ENCODE measurements at regions not wholly inside any gene's neighbourhood (a gene's known extent, or its start where the extent isn't known, plus 50 kb on each side); places are given as distances from the start of the nearest gene placed in this dataset.
"Not testable (repeated sequence)": the region's sequence is repeated elsewhere in the genome, so short reads cannot be mapped to it uniquely, and the experiment has no call there.

DNA sequence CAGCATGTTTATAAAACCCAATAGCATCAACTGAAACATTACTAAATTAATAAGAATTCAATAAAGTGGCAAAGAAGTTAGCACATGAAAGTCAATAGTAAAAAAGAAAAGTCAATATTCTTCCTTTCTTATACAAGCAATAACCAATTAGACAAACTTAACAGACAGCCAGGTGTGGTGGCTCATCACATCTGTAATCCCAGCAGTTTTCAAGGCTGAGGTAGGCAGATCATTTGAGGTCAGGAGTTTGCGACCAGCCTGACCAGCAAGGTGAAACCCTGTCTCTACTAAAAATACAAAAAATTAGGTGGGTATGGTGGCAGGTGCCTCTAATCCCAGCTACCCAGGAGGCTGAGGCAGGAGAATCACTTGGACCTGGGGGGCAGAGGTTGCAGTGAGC lies 275.9 kb downstream of the GOLGA6L6 start:
- not testable (repeated sequence) for H3K79me2 ChIP-seq (ENCODE audit: insufficient read depth, low read length); H3K9me2 ChIP-seq (ENCODE audit: low read depth, low read length); H3K27me3 ChIP-seq (ENCODE audit: insufficient read depth, low read length); H3K4me3 ChIP-seq (ENCODE audit: low read depth, low read length, poor library complexity, severe bottlenecking); H3K9me3 ChIP-seq (ENCODE audit: low read length); H3F3A ChIP-seq (ENCODE audit: insufficient read depth, low read length); H3K4me2 ChIP-seq (ENCODE audit: low read length); H3K27ac ChIP-seq (ENCODE audit: low read depth, low read length, poor library complexity, severe bottlenecking); H3K4me1 ChIP-seq (ENCODE audit: insufficient read depth, low read length, severe bottlenecking); H4K20me1 ChIP-seq (ENCODE audit: insufficient read depth, low read length); H3K9ac ChIP-seq (ENCODE audit: low read length); H2AFZ ChIP-seq (ENCODE audit: low read length); H3K36me3 ChIP-seq (ENCODE audit: insufficient read depth, low read length)

DNA sequence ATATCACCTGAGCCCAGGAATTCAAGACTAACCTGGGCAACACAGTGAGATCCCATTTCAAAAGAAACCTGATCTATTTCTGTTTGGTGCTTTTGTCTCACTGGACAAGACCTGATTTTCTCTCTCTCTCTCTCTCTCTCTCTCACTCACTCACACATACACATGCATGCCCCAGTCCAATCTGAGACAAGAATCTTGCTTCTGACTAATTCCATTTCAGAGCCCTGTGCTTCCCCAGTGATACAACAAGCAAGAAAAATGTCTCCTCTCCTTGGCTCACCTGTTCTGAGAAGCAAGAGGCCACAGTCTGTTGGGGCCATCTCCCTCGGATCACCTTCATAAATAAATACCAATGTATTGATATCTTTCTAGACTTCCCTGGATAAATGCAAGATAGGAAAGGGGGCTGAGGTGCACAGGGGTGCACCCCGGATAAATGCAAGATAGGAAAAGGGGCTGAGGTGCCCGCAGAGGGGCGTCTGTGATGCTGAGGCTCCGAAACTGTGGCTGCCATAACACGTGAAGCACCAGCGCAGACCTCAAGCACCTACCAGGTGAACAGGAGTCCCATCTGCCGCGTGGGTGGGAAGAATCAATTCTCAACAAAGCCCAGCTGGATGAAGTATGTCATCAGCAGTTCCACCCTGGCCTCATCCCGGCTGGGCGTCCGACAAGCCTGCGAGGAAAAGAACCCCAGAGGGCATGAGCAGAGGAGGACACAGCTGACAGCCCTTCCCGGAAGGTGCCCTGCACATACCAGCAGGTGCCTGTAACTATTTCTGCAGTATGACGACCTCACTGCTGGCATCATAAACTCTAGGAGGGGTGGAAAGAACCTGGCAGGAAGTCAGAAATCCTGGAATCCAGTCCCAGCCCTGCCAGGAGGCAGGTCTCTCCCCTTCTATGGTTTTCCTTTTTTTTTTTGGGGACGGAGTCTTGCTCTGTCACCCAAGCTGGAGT lies 280.0 kb downstream of the GOLGA6L6 start:
- not testable (repeated sequence) for H3K9ac ChIP-seq (ENCODE audit: low read length); H3K4me1 ChIP-seq (ENCODE audit: insufficient read depth, low read length, severe bottlenecking); H3K9me2 ChIP-seq (ENCODE audit: low read depth, low read length); H3K36me3 ChIP-seq (ENCODE audit: insufficient read depth, low read length); H3K9me3 ChIP-seq (ENCODE audit: low read length); H4K20me1 ChIP-seq (ENCODE audit: insufficient read depth, low read length); H3F3A ChIP-seq (ENCODE audit: insufficient read depth, low read length); H2AFZ ChIP-seq (ENCODE audit: low read length); H3K4me2 ChIP-seq (ENCODE audit: low read length); H3K79me2 ChIP-seq (ENCODE audit: insufficient read depth, low read length); H3K4me3 ChIP-seq (ENCODE audit: low read depth, low read length, poor library complexity, severe bottlenecking); H3K27ac ChIP-seq (ENCODE audit: low read depth, low read length, poor library complexity, severe bottlenecking); H3K27me3 ChIP-seq (ENCODE audit: insufficient read depth, low read length)

DNA sequence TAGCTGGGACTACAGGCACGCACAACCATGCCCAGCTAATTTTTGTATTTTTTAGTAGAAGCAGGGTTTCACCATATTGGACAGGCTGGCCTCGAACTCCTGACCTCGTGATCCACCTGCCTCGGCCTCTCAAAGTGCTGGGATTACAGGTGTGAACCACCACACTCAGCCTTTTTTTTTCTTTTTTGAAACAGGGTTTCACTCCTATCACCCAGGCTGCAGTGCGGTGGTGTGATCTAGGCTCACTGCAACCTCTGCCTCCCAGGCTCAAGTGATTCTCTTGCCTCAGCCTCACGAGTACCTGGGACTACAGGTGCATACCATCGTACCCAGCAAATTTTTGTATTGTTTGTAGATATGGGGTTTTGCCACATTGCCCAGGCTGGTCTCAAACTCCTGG lies 280.9 kb downstream of the GOLGA6L6 start:
- H2AFZ ChIP-seq (ENCODE audit: low read length); H3K9me3 ChIP-seq (ENCODE audit: low read length); H3K27me3 ChIP-seq (ENCODE audit: insufficient read depth, low read length): not testable (repeated sequence)

DNA sequence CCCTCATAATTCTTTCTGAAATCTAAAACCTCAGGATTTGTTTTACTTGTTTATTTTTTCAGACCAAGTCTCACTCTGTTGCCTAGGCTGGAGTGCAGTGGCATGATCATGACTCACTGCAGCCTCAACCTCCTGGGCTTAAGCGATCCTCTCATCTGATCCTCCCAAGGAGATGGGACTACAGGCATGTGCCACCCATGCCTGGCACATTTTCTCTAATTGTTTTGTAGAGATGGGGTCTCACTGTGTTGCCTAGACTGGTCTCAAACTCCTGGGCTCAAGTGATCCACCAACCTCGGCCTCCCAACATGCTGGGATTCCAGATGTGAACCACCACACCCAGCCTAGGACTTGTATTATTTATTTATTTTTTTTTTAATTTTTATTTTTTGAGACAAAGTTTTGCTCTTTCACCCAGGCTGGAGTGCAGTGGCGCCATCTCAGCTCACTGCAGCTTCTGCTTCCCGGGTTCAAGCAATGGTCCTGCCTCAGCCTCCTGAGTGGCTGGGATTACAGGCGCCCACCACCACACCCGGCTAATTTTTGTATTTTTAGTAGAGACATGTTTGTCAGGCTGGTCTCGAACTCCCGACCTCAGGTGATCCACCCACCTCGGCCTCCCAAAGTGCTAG lies 281.9 kb downstream of the GOLGA6L6 start:
- not testable (repeated sequence) for H3K4me3 ChIP-seq (ENCODE audit: low read depth, low read length, poor library complexity, severe bottlenecking); H3K9me2 ChIP-seq (ENCODE audit: low read depth, low read length); H2AFZ ChIP-seq (ENCODE audit: low read length); H3K4me2 ChIP-seq (ENCODE audit: low read length); H3K79me2 ChIP-seq (ENCODE audit: insufficient read depth, low read length); H3K9ac ChIP-seq (ENCODE audit: low read length); H3K4me1 ChIP-seq (ENCODE audit: insufficient read depth, low read length, severe bottlenecking); H3F3A ChIP-seq (ENCODE audit: insufficient read depth, low read length); H3K27me3 ChIP-seq (ENCODE audit: insufficient read depth, low read length); H3K27ac ChIP-seq (ENCODE audit: low read depth, low read length, poor library complexity, severe bottlenecking); H3K36me3 ChIP-seq (ENCODE audit: insufficient read depth, low read length); H3K9me3 ChIP-seq (ENCODE audit: low read length); H4K20me1 ChIP-seq (ENCODE audit: insufficient read depth, low read length)

More for the DNA sequence above, 280.9 kb downstream of the GOLGA6L6 start:
- not testable (repeated sequence) for H3K9me2 ChIP-seq (ENCODE audit: low read depth, low read length); H3K4me2 ChIP-seq (ENCODE audit: low read length); H3K4me1 ChIP-seq (ENCODE audit: insufficient read depth, low read length, severe bottlenecking); H3F3A ChIP-seq (ENCODE audit: insufficient read depth, low read length); H3K9ac ChIP-seq (ENCODE audit: low read length); H3K4me3 ChIP-seq (ENCODE audit: low read depth, low read length, poor library complexity, severe bottlenecking); H3K79me2 ChIP-seq (ENCODE audit: insufficient read depth, low read length); H4K20me1 ChIP-seq (ENCODE audit: insufficient read depth, low read length); H3K27ac ChIP-seq (ENCODE audit: low read depth, low read length, poor library complexity, severe bottlenecking); H3K36me3 ChIP-seq (ENCODE audit: insufficient read depth, low read length)

DNA sequence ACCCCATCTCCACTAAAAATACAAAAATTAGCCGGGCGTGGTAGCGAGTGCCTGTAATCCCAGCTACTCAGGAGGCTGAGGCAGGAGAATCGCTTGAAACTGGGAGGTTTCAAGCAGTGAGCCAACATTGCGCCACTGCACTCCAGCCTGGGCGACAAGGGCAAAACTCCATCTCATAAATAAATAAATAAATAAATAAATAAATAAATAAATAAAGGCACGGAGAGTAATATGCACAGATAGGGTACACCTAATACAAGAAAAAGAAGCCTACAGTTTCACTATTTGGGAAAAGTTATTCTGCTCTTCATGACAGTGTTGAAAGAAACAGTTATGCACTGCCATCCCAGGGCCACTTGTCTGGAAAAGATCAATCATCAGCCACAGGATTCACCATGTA lies 285.2 kb downstream of the GOLGA6L6 start:
- H3K9me2 ChIP-seq (ENCODE audit: low read depth, low read length); H4K20me1 ChIP-seq (ENCODE audit: insufficient read depth, low read length); H3K4me3 ChIP-seq (ENCODE audit: low read depth, low read length, poor library complexity, severe bottlenecking); H3K4me2 ChIP-seq (ENCODE audit: low read length); H3K36me3 ChIP-seq (ENCODE audit: insufficient read depth, low read length); H3K27ac ChIP-seq (ENCODE audit: low read depth, low read length, poor library complexity, severe bottlenecking); H3K4me1 ChIP-seq (ENCODE audit: insufficient read depth, low read length, severe bottlenecking); H3K79me2 ChIP-seq (ENCODE audit: insufficient read depth, low read length); H3K27me3 ChIP-seq (ENCODE audit: insufficient read depth, low read length); H3K9ac ChIP-seq (ENCODE audit: low read length); H3F3A ChIP-seq (ENCODE audit: insufficient read depth, low read length); H2AFZ ChIP-seq (ENCODE audit: low read length); H3K9me3 ChIP-seq (ENCODE audit: low read length): not testable (repeated sequence)

DNA sequence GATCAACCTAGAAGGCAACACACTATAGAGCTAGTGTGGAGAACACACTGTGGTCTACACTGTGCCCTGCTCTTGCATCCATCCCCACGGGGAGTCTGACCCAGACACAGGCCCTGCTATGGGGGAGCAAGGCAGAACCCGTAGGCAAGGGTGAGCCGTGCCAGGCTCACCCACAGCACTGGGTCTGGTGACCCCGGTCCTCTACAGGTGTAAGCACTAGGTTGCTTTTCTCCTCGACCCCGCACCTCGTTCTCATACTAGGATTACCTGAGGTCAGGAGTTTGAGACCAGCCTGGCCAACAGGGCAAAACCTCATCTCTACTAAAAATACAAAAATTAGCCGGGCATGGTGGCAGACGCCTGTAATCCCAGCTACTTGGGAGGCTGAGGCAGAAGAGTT lies 286.0 kb downstream of the GOLGA6L6 start:
- H3K9me3 ChIP-seq (ENCODE audit: low read length); H3K4me1 ChIP-seq (ENCODE audit: insufficient read depth, low read length, severe bottlenecking); H3K27me3 ChIP-seq (ENCODE audit: insufficient read depth, low read length); H3K36me3 ChIP-seq (ENCODE audit: insufficient read depth, low read length); H3K9ac ChIP-seq (ENCODE audit: low read length); H3K27ac ChIP-seq (ENCODE audit: low read depth, low read length, poor library complexity, severe bottlenecking); H3K4me3 ChIP-seq (ENCODE audit: low read depth, low read length, poor library complexity, severe bottlenecking); H4K20me1 ChIP-seq (ENCODE audit: insufficient read depth, low read length); H3K9me2 ChIP-seq (ENCODE audit: low read depth, low read length); H2AFZ ChIP-seq (ENCODE audit: low read length); H3K79me2 ChIP-seq (ENCODE audit: insufficient read depth, low read length); H3K4me2 ChIP-seq (ENCODE audit: low read length); H3F3A ChIP-seq (ENCODE audit: insufficient read depth, low read length): not testable (repeated sequence)

DNA sequence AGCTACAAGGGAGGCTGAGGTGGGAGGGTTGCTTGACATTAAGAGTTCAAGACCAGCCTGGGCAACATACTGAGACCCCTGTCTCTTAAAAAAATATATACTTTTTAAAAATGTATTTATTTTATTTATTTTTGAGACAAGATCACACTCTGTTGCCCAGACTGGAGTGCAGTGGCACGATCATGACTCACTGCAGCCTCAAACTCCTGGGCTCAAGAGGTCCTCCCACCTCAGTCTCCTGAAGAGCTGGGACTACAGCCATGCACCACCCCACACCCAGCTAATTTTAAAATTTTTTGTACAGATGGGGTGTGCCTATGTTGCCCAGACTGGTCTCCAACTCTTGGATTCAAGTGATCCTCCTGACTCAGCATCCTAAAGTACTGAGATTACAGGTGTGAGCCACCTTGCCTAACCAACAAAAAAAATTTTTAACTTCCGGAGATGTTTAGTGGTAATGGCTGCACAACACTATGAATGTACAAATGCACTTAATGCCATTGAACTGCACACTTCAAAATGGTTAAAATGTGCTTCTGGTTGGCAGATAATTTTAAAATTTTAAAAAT lies 288.5 kb downstream of the GOLGA6L6 start:
- H3K27me3 ChIP-seq (ENCODE audit: insufficient read depth, low read length); H3K36me3 ChIP-seq (ENCODE audit: insufficient read depth, low read length); H3K9me3 ChIP-seq (ENCODE audit: low read length); H3K79me2 ChIP-seq (ENCODE audit: insufficient read depth, low read length); H3F3A ChIP-seq (ENCODE audit: insufficient read depth, low read length); H3K9ac ChIP-seq (ENCODE audit: low read length); H4K20me1 ChIP-seq (ENCODE audit: insufficient read depth, low read length); H3K9me2 ChIP-seq (ENCODE audit: low read depth, low read length); H3K4me1 ChIP-seq (ENCODE audit: insufficient read depth, low read length, severe bottlenecking); H3K4me2 ChIP-seq (ENCODE audit: low read length); H3K27ac ChIP-seq (ENCODE audit: low read depth, low read length, poor library complexity, severe bottlenecking); H2AFZ ChIP-seq (ENCODE audit: low read length); H3K4me3 ChIP-seq (ENCODE audit: low read depth, low read length, poor library complexity, severe bottlenecking): not testable (repeated sequence)
